ENCODE measurements at regions not wholly inside any gene's neighbourhood (a gene's known extent, or its start where the extent isn't known, plus 50 kb on each side); places are given as distances from the start of the nearest gene placed in this dataset.
"Not testable (repeated sequence)": the region's sequence is repeated elsewhere in the genome, so short reads cannot be mapped to it uniquely, and the experiment has no call there.

DNA sequence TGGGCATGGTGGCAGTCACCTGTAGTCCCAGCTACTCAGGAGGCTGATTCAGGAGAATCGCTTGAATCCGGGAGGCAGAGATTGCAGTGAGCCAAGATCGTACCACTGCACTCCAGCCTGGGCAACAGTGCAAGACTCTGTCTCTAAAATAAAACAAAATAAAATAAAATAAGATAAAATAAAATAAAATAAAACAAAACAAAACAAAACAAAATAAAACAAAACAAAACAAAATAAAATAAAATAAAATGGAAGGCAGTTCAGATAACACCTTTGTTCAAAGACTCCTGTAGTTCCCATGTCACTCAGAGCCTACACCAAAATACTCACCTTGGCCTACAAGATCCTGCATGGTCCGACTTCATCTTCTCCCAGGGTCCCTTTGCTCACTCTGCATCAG, 61.3 kb downstream of the SYF2 start:
- DNase-seq (ENCODE audit: low spot score in 2 of 2); H3K36me3 Mint-ChIP-seq; H3K27ac Mint-ChIP-seq; ATAC-seq: not testable (repeated sequence)
- peaks cover 7 to 14% of the 10 kb centered on the region in 2 donors for H3K9me3 Mint-ChIP-seq

DNA sequence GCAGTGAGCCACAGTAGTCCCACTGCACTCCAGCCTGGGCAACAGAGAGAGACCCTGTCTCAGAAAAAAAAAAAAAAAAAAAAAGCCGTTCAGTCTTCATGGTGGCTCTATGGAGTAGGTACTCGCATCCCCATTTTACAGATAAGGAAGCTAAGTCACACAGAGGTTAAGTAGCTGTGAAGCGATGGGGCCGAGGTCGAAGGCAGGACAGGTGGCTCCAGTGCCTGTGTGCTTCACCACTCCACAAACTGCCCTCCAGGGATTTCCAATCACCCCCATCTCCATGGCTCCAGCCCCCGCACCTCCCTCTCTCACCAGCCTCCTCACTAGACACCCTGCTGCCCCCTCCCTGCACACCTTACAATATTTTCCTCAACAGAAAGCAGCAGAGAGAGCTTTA, 61.9 kb downstream of the SYF2 start:
- DNase-seq (ENCODE audit: low spot score in 2 of 2), result no peak
- ATAC-seq, result no peak
- H3K9me3 Mint-ChIP-seq, result peaks cover 3 to 14% of the 10 kb centered on the region in 2 donors
- H3K27ac Mint-ChIP-seq, result no peak overlapping the region
- H3K36me3 Mint-ChIP-seq, result no peaks in the 10 kb centered on the region

DNA sequence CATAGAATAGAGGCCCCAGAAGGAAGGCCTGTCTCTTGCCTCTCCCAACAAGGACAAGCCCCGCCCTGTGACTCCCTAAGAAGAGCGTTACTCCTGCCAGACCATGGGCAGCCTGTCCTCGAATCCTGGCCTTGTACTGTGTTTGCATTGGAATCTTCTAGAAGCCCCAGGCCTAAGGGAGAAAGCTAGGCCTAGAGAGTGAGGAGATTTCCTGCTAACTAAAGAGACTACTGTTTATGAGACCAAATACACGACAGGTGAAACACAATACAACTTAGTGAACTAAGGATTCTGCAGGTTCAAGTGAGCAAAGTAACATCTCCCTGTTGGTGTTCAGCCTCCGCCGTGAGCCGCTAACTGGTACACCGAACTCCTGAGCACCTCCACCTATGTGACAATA, 62.7 kb downstream of the SYF2 start:
- no peaks in the 10 kb centered on the region for H3K36me3 Mint-ChIP-seq
- H3K9me3 Mint-ChIP-seq, result peaks cover 3 to 14% of the 10 kb centered on the region in 2 donors

DNA sequence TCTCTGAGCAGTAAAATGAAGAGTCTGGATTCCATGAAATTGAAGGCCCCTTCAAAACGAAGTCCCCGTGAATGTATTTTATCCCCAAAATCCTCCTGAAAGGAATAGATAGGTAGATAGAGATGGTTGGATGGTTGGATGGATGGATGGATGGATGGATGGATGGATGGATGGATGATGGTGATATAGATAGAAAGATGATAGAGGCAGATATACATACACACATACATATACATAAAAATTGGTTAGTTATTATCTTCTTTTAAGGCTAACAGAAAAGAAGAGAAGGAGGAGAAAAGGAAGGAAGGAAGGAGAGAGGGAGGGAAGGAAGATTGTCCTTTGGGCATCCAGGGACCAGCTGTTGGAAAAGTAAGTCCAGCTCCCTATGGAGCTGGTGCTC, 63.1 kb downstream of the SYF2 start:
- Mint-ChIP-seq H3K27ac (peak overlapping the region in 1 of 2 donors; percentile 70), H3K36me3 (no peaks in the 10 kb centered on the region), H3K9me3 (peaks cover 3 to 14% of the 10 kb centered on the region in 2 donors)
- DNase-seq (ENCODE audit: low spot score in 2 of 2) (no peak), ATAC-seq (no peak)

More for the DNA sequence above, 62.7 kb downstream of the SYF2 start:
- DNase-seq (ENCODE audit: low spot score in 2 of 2), result no peak
- peak overlapping the region in 1 of 2 donors; percentile 70 for H3K27ac Mint-ChIP-seq
- ATAC-seq, result no peak

DNA sequence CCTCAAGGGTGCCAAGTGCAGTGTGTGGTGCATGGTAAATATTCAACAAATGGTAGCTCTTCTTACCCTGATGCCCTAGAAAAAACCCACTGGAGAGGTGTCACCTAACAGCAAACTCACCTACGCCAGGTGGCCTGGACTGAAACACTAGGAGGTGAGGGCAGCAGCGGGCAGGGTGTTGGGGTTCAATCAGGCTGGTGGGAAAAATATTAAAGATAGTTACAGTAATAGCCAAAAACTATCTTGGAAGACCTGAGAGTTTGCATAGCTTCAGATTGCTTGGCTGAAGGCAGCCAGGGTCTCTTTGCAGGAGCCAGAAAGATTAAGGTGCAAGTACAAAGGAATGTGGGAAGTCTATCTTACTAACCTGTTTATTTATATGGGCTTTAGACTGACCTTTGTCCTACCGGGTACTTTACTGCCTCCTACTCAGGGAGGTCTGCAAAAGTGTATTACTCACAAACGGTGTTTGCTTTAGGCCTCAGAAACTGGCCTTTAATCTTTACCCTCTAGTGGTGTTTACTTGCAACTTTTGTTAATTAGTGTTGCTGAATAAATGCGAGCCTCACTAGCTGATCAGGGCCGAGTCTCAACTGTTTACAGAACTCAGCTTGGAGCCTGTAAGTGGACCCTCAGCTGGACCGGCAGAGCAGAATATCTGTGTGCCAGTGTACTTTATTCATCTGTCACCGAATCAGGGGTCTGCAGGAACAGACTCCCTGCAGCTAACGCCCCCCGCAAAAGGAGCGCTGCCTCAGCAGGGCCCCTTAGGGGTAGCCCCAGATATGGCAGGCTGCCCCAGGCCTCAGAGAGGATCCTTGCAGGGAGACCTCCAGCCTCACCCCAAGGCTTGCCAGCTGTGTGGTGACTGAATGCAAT, 63.9 kb downstream of the SYF2 start:
- no peak for ATAC-seq
- DNase-seq (ENCODE audit: low spot score in 2 of 2), result no peak
- Mint-ChIP-seq H3K9me3 (peaks cover 3 to 9% of the 10 kb centered on the region in 2 donors), H3K27ac (peak overlapping the region in 1 of 2 donors; percentile 70), H3K36me3 (no peaks in the 10 kb centered on the region)

DNA sequence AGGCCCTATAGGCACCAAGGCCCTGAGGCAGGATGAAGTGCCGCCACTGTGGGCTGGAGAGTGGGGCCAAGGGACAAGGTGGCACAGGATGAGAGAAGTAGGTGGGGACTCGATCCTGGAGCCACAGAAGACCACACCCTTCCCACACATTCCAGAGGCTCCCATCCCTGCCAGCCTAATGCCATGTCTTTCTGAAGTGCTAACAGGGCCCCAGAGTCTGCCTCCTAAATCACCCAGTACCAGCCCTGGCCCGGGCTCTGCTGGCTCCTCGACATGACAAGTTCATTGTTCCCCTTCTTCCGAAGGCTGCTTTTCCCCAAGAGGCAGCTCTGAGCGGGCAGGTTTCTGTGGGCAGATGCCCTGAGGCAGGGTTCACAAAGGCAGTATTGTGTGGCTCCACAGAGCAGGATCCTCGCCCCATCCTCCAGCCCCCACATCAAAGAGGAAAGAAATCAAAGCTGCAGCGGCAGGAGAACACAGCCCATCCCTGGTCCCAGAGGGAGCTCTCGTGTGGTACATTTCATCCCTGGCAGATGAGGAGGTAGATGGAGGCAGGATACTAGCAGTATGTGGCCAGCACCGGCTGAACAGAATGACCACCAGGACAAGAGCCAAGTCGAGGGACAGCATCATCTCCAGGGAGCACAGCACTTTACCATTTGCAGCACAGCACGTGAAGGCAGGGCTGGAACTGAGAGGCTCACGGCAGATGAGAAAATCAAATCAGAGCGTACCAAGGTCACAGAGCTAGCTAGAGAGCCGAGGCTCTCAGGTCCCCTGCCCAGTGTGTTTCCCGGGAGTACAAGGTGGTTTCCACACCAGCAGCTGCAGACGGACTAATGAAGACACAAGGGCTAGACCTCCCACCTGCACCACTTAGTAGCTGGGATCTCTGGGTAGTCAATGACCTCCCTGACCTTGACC, 64.8 kb downstream of the SYF2 start:
- no peak for DNase-seq (ENCODE audit: low spot score in 2 of 2)
- Mint-ChIP-seq H3K9me3 (peaks cover 0 to under 1% of the 10 kb centered on the region in 2 donors), H3K27ac (no peak overlapping the region), H3K36me3 (no peaks in the 10 kb centered on the region)
- ATAC-seq, result no peak

DNA sequence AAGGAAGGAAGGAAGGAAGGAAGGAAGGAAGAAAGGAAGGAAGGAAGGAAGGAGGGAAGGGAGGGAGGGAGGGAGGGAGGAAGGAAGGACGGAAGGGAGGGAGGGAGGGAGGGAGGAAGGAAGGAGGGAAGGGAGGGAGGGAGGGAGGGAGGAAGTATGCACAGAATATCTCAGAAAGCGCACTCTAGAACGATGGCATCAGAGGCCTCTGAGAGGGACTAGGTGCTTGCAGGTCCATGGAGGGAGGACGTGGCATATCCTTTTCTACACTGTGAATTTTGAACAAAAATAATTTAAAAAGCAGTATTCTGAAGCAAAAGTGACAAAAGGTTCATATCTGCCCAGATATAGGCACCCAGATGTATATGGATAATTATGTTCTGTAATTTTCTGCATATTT, 65.5 kb downstream of the SYF2 start:
- no peak overlapping the region for H3K27ac Mint-ChIP-seq
- no peaks in the 10 kb centered on the region for H3K36me3 Mint-ChIP-seq
- DNase-seq (ENCODE audit: low spot score in 2 of 2), result no peak
- no peak for ATAC-seq
- no peaks in the 10 kb centered on the region for H3K9me3 Mint-ChIP-seq

DNA sequence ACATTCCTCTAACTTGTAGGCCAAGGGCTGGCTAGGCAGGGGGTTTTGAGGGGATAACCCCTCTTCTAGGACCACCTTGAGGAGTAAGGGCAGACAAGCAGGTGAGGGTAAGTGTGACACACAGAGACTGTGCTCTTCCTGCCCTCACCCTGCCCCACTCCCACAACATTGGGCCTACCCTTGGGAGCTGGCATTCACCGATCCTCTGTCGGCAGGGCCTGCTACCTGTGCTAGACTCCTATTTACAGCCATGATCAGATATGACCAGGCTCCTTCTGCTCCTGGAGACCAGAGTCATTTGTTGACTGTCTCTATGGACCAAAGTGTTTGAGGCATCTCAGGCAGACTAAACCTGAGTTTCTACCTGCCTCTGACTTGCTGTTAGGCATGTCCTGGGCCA, 68.3 kb downstream of the SYF2 start:
- DNase-seq (ENCODE audit: low spot score in 2 of 2), result no peak
- Mint-ChIP-seq H3K27ac (no peak overlapping the region), H3K9me3 (no peaks in the 10 kb centered on the region), H3K36me3 (no peaks in the 10 kb centered on the region)
- ATAC-seq, result no peak

DNA sequence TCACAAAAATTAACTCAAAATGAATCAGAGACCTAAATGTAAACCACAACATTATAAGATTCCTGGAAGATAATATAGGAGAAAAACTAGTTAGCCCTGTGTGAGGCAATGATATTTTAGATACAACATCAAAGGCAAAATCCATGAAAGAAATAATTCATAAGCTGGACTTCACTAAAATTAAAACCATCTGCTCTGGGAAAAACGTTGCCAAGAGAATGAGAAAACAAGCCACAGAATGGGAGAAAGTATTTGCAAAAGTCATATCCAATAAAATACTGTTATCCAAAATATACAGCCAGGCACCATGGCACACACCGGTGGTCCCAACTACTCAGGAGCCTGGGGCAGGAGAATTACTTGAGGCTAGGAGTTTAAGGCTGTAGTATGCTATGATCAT, 70.3 kb downstream of the SYF2 start:
- H3K9me3 Mint-ChIP-seq, result no peaks in the 10 kb centered on the region
- no peaks in the 10 kb centered on the region for H3K36me3 Mint-ChIP-seq
- DNase-seq (ENCODE audit: low spot score in 2 of 2), result no peak
- no peak overlapping the region for H3K27ac Mint-ChIP-seq
- ATAC-seq, result no peak

DNA sequence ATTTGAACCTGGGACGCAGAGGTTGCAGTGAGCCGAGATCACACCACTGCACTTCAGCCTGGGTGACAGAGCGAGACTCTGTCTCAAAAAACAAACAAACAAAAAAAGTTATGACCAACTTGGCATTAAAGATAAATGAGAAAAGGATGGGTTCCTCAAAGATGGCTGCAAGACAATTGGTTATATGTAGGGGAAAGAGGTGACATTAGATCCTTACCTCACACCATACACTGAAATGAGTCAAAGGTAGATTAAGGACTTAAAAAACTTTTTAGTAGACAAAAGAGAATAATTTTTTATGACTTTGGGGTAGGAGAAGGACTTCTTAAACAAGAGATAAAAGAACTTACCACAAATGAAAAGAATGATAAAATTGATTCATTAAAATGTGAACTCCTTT, 74.5 kb downstream of the SYF2 start:
- DNase-seq (ENCODE audit: low spot score in 2 of 2) (no peak), ATAC-seq (no peak)
- no peaks in the 10 kb centered on the region for H3K36me3 Mint-ChIP-seq
- H3K27ac Mint-ChIP-seq, result no peak overlapping the region
- no peaks in the 10 kb centered on the region for H3K9me3 Mint-ChIP-seq

DNA sequence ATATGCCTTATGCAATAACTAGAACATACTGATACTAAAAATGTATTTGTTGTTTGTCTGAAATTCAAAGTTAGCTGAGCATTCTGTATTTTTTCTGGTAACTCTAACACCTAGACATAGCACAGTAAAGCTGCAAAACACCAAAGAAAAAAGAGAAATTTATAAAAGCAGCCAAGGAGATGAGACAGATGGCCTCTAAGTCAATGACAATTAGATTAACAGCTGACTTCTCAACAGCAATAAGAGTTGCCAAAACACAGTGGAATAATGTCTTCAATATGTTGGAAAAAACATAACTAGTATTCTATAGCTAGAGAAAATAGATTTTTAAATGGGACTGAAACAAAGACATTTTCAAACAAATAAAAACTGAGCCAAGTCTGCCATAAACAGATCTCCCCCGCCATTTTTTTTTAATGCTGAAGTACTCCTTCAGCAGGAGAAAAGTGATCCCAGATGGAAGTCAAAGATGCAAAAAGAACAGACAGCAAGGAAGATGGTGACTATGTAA, 81.3 kb downstream of the SYF2 start:
- Mint-ChIP-seq H3K9me3 (no peaks in the 10 kb centered on the region), H3K36me3 (no peaks in the 10 kb centered on the region), H3K27ac (no peak overlapping the region)
- ATAC-seq (no peak), DNase-seq (ENCODE audit: low spot score in 2 of 2) (no peak)

DNA sequence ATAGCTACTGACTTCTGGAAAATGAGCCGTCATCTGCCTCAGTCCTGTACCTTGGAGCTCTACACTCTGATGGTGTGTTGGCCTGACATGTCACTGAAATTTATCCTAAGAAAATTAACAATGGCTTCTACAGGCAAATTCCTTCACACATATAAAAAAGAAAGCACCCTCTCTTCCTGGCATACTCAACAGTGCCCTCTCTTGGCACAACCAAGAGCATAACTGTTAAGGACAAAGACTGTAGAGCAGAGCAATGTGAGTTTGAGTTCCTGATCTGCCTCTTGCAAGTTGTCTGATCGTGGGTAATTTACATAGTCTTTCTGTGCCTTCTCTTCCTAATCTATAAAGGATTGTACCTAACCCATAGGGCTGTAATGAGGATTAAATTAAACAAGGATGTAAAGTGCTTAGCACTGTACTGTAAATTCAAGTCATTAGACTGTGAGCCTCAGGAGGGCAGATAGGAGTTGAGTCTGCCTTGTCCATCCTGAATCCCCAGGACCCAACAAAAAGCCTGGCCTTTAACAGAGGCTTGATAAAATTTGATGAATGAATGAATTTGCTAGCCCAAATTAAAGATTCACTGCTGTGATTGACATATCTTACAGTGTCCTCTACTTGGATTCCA, 83.5 kb downstream of the SYF2 start:
- no peak overlapping the region for H3K27ac Mint-ChIP-seq
- no peaks in the 10 kb centered on the region for H3K36me3 Mint-ChIP-seq
- no peaks in the 10 kb centered on the region for H3K9me3 Mint-ChIP-seq
- peak; percentile 44 to 66 for ATAC-seq
- DNase-seq (ENCODE audit: low spot score in 2 of 2), result peak in 1 of 2 donors; percentile 30

DNA sequence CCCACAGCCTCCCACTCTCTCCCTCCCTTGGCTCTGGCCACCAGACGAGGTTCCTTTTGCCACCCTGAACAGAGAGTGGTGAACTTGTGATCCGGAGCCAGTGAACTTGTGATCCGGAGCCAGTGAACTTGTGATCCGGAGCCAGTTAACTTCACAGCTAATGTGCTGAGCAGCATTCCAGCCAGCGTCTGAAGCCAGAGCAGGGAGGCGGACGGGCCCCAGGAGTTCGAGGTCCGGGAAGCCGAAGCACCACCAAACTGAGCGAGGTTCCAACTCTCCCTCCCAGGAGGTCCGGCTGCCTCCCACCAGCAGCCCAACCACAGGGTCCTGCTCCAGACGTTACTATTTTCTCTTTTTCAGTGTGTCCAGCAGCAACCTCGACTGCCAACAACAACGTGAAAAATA, 85.8 kb downstream of the SYF2 start:
- no peak for DNase-seq (ENCODE audit: low spot score in 2 of 2)

DNA sequence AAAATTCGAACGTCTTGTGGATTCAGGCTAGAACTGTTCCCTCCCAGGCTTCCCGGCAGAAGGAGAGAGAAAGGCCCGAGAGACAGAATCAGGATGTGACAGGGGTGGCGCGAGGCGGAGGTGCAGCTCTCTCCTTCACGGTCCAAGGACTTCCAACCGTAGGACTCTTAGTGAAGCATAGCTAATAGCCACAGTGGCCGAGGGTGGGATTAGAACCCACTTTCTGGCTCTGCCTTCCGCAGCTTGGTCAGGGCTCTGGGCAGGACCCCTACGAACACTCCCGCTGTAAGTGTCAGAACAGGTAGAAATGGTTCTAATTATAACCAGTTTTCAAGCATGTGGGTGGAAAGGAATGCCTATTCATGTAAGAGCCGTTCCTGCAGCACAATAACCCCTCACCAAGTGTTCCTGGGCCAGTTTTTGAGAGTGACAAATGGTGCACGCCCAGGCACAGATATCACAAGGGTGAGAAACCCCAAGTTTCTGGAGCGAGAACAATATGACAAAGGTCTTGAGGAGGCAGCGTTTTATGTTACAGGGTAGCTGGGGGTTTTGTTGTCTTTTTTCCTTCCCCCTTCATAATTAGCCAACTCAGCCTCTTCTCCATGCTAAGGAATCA, 86.4 kb downstream of the SYF2 start:
- no peak for DNase-seq (ENCODE audit: low spot score in 2 of 2)
- ATAC-seq, result no peak
- Mint-ChIP-seq H3K27ac (no peak overlapping the region), H3K36me3 (no peaks in the 10 kb centered on the region), H3K9me3 (no peaks in the 10 kb centered on the region)

More for the DNA sequence above, 85.8 kb downstream of the SYF2 start:
- Mint-ChIP-seq H3K36me3 (no peaks in the 10 kb centered on the region), H3K9me3 (no peaks in the 10 kb centered on the region), H3K27ac (no peak overlapping the region)
- no peak for ATAC-seq

DNA sequence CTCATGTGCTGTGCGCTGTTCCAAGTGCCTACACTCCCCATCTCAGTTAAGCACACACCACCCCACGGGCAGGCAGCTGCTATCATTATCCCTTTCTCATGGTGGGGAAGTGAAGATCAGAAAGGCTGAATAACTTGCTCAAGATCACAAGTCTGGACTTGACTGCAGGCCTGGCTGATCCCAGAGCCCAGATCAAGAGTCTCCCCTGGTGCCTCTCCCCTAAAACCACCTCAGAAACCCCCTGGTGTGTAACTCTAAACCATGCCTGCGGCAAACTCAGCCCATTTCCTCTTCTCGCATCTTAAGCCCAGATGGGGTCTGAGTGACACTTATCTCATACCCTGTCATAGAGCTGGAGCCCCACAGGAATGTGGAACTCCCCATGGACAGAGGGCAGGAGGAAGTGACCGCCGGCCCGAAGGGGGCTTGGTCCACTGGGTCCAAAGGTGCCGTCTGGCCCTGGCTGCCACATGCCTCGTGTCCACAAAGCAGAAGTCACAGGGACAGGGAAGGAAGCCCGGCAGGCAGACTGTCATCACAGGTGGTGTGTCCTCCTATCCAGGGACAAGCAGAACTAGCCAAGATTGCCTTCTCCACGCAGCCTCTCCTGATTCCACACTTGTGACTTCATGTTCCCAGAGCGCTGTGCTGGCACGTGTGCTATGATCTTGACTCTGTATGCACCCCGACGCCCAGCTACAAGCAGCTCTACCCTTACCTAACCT, 92.1 kb downstream of the SYF2 start:
- Mint-ChIP-seq H3K27ac (no peak overlapping the region), H3K9me3 (no peaks in the 10 kb centered on the region), H3K36me3 (no peaks in the 10 kb centered on the region)
- ATAC-seq, result peak in 1 of 2 donors; percentile 44
- no peak for DNase-seq (ENCODE audit: low spot score in 2 of 2)
